Epithelial cell of proximal tubule (primary cell): ENCODE measurements at regions not wholly inside any gene's neighbourhood (a gene's known extent, or its start where the extent isn't known, plus 50 kb on each side); places are given as distances from the start of the nearest gene placed in this dataset.

Experiments
- DNase-seq: peaks from one replicate; pipeline ENCODE4 v3.0.0-alpha.2; 2011; ENCODE audit warnings: low read depth
- H3K4me3 ChIP-seq: 2 replicates; pipeline ENCODE4 v1.5.1; 2011; ENCODE audit warnings: low read depth, mild to moderate bottlenecking, low read length
- TF ChIP-seq, protein P1 (sequence below): conservative IDR thresholded peaks from 2 replicates; pipeline ENCODE4 v1.5.1; 2012; ENCODE audit warnings: low read depth, mild to moderate bottlenecking, low read length

DNA sequence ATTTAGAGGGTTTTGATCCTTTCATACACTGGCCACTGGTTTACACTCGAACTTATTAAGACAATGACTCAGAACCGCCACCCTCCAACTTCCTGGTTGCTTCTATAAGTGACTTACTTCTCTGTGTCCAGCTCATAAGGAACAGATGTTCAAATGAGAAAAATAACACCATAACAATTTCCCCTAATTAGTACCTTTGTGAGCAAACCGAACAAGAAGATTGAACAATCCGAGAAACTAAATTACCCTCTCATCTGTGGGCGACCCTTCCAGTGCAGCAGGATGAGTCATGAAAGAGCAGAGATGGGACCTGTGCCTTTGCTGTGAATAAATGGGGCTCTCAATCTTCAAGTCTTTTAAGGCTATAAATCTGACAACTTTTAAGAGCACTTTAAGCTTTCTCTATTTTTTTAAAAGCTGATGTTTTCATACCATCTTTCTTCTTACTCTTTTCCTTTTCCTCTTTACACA is 146.8 kb upstream of the RASSF8 start:
- no peak overlapping the region for H3K4me3 ChIP-seq
- TF ChIP-seq, protein P1, sequence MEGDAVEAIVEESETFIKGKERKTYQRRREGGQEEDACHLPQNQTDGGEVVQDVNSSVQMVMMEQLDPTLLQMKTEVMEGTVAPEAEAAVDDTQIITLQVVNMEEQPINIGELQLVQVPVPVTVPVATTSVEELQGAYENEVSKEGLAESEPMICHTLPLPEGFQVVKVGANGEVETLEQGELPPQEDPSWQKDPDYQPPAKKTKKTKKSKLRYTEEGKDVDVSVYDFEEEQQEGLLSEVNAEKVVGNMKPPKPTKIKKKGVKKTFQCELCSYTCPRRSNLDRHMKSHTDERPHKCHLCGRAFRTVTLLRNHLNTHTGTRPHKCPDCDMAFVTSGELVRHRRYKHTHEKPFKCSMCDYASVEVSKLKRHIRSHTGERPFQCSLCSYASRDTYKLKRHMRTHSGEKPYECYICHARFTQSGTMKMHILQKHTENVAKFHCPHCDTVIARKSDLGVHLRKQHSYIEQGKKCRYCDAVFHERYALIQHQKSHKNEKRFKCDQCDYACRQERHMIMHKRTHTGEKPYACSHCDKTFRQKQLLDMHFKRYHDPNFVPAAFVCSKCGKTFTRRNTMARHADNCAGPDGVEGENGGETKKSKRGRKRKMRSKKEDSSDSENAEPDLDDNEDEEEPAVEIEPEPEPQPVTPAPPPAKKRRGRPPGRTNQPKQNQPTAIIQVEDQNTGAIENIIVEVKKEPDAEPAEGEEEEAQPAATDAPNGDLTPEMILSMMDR = no peak
- DNase-seq = no peak

DNA sequence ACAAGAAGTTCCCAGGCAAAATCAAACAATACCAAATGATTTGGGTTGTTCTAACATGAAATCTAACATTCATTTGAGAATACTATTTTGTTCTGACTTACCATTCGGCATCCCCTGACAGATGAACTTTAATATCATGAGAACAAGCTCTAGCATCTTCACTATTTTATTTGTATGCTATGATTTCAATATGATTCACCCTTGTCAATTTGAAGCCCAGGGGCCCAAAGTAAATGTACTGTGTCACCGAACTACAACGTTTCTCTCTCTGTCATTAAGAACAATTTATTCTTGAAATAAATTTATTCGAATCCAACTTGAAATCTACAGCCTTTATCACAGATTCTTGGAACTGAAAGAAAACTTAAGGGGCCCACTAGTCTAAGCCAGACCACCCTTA is 146.2 kb upstream of the RASSF8 start:
- TF ChIP-seq, protein P1 = no peak
- H3K4me3 ChIP-seq = no peak overlapping the region
- DNase-seq = no peak

DNA sequence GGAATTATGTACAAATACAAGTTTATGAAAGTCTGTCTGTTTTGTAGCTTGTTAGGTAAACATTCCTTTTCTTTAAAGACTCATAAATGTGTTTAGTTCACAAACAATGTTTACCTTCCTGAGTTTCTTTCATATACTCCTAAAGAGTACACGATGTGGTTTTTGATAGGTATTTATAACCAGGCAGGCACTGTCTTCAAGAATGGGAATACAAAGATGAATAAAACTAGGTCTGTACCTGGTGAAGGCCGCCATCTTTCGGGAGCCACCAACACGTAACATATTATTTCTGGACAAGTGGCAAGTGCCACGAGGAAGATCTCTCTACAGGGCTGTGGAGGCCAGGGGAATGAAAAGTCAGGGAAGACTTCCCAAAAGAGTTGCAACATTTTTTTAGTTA is 144.6 kb upstream of the RASSF8 start:
- DNase-seq = no peak
- TF ChIP-seq, protein P1 = no peak
- no peak overlapping the region for H3K4me3 ChIP-seq

DNA sequence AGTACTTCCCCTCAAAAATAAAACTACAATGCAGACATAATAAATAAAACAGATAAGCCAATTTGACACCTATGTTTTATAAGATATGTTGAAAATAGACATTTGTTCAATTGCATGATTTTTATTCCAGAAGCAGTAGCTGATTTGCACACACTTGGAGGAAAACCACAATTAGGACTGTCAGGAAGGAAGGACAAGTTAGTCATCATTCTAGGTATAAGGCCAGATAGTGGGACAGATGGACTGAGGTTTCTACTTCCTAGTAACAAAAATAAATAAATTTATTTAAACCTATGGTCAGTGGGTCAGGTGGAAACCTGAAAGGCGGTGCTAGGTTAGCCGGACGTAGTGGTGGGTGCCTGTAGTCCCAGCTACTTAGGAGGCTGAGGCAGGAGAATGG is 141.8 kb upstream of the RASSF8 start:
- DNase-seq = no peak
- H3K4me3 ChIP-seq = no peak overlapping the region
- TF ChIP-seq, protein P1 = no peak

DNA sequence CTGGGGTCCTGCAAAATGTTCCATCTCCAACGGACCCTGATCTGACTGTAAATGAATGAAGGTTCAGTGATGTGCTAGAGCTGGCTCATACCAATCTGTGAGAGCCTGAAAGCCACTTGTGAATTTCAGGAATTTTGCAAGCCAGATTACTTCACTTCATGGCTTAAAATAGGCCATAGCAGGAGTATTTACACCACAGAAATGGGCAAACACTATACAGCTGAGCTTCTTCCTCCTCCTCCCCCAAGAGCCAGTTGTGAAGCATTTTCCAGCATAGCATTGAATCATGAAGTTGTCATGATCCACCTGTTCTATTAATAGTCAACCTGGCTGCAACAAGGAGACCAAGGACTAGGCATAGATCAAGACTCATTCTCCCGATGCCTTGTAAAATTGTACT is 141.3 kb upstream of the RASSF8 start:
- H3K4me3 ChIP-seq = no peak overlapping the region
- TF ChIP-seq, protein P1 = no peak
- no peak for DNase-seq

DNA sequence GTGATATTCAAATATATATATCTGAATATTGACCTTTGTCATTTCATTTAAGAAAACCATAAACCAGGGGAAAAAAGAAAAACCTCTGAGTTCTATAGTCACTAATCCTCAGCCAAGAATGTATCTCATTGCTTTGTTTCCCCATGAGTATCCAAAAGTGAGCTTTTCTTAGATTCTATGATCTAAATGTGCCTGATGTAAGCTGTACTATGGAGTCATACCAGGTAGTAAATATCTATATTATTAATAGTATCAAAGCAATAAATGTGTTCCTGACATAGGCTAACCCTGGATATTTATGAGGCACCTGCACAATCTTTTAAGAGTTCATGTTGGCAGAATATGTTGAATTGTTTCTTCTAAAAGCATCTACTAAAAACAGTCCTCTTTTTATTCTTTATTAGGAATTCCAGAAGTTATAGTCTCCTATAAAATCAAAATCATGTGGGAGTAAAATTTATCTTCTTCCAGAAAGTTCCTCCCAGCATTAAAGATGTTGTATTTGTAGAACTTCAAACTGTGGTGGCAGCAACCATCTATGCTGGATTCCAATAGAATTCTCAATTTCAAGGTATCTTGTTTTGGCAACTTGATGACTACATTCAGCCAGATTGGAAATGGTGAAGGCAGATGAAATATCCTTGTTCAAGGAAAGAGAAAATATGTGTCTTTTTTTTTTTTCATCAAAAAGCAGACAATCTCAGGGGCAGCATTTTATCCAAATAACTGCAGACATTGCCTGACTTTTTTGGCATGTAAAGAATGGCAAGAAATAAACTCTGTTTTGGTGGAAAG is 139.7 kb upstream of the RASSF8 start:
- DNase-seq = no peak
- H3K4me3 ChIP-seq = no peak overlapping the region
- TF ChIP-seq, protein P1 = no peak

DNA sequence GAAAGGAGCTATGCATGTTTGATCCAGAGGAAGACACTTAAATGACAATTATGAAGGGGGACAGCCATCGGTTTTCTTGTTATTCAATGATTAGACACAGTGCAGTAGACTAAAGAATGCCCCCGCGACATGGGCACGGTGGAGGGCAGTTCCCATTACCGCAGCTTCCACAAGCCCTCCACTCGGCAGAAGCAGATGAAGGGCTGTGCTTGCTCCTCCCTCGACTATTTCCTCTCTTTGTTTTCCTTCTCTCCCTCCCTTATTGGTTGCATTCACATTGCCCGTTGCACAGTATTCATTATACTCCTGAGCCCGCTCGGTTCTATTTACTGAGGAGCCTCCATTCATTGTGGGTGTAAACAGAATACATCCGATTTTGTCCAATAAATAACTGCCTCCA is 138.8 kb upstream of the RASSF8 start:
- DNase-seq = no peak
- TF ChIP-seq, protein P1 = no peak
- H3K4me3 ChIP-seq = no peak overlapping the region
